Lower lobe of right lung (tissue), 2 donors: ENCODE measurements at regions not wholly inside any gene's neighbourhood (a gene's known extent, or its start where the extent isn't known, plus 50 kb on each side); places are given as distances from the start of the nearest gene placed in this dataset.
A peak's percentile ranks its signal among the peaks of the same experiment; 100 is the strongest.

Source experiments
- ATAC-seq, 2 donors: fragments of 200-7000 bp; cut with Tn5 transposase; one replicate each; pipeline ENCODE4 v1.9.1; 2020 to 2022; ENCODE audit warnings: mild to moderate bottlenecking in 2 of 2, moderate library complexity in 2 of 2
- DNase-seq: peaks from one replicate; pipeline ENCODE4 v3.0.0-alpha.2; 2020
- H3K27ac ChIP-seq: fragments of 200-600 bp; one replicate; pipeline ENCODE4 v1.8.0; 2022
- H3K27me3 ChIP-seq: fragments of 200-600 bp; one replicate; pipeline ENCODE4 v1.8.0; 2022; ENCODE audit warnings: low read depth
- H3K36me3 ChIP-seq: fragments of 200-600 bp; one replicate; pipeline ENCODE4 v1.8.0; 2022; ENCODE audit warnings: mild to moderate bottlenecking
- H3K4me1 ChIP-seq: fragments of 200-600 bp; one replicate; pipeline ENCODE4 v1.8.0; 2022
- H3K4me3 ChIP-seq: fragments of 200-600 bp; one replicate; pipeline ENCODE4 v1.8.0; 2022; ENCODE audit warnings: mild to moderate bottlenecking
- H3K9me3 ChIP-seq: fragments of 200-600 bp; one replicate; pipeline ENCODE4 v1.8.0; 2022
- intact Hi-C: fragments of 100-400 bp; cut with DNase I; formaldehyde crosslinking; loops from one replicate; pipeline ENCODE4 v1.11.0; 2022
- TF ChIP-seq, protein P1 (sequence below): fragments of 200-600 bp; IDR thresholded peaks from one replicate; pipeline ENCODE4 v1.8.0; 2022; ENCODE audit warnings: antibody characterized with exemption, mild to moderate bottlenecking
- donor health status: DM: no; HTN: yes; CAD: no; lungs with severe emphysema.

DNA sequence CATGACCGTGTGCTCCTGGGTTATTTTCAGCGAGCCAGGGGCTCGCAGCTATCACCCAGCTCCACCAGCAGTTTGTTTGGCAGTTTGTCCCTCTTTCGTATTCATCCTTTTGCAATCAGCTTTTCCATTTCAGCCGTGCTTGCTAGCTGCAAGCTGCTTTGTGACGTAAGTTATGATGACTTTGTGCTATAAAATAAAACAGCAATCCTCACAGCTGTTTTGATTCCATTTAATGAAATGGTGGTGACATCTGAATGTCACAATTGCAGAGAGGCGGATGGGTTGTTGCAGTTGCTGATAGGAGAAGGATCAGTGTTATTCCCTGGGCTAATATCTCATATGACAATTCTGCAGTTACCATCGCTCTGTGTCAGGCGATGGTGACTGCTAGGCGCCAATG lies 251.7 kb downstream of the SNX10 start:
- DNase-seq (no peak), ATAC-seq (no peak)
- H3K4me3 ChIP-seq, result no peak overlapping the region
- no peaks in the 10 kb centered on the region for H3K36me3 ChIP-seq
- TF ChIP-seq, protein P1, sequence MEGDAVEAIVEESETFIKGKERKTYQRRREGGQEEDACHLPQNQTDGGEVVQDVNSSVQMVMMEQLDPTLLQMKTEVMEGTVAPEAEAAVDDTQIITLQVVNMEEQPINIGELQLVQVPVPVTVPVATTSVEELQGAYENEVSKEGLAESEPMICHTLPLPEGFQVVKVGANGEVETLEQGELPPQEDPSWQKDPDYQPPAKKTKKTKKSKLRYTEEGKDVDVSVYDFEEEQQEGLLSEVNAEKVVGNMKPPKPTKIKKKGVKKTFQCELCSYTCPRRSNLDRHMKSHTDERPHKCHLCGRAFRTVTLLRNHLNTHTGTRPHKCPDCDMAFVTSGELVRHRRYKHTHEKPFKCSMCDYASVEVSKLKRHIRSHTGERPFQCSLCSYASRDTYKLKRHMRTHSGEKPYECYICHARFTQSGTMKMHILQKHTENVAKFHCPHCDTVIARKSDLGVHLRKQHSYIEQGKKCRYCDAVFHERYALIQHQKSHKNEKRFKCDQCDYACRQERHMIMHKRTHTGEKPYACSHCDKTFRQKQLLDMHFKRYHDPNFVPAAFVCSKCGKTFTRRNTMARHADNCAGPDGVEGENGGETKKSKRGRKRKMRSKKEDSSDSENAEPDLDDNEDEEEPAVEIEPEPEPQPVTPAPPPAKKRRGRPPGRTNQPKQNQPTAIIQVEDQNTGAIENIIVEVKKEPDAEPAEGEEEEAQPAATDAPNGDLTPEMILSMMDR, result no peak
- H3K27ac ChIP-seq, result no peak overlapping the region
- H3K9me3 ChIP-seq, result no peaks in the 10 kb centered on the region
- no peaks in the 10 kb centered on the region for H3K27me3 ChIP-seq
- intact Hi-C loops, result no loop called here
- no peaks in the 10 kb centered on the region for H3K4me1 ChIP-seq

DNA sequence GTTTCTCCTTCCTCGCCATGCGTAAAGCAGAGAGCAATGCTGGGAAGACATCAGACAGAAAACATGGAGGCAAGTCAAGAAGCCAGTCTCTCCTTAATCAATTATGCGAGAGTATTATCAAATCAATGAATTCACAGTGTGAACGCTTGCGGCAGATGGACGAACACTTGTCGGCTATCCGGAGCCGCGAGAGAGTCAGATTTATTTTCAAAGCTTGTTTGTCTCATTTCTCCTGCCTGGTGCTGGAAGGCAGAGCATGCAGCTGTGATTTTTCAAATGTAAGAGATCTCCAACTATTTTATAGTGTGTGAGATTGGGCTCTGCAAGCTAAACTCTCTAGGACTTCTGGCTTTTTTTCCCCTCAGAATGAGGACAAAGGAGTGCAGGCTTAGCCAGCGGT lies 252.3 kb downstream of the SNX10 start:
- Histone ChIP-seq H3K27ac (no peak overlapping the region), H3K36me3 (no peaks in the 10 kb centered on the region), H3K27me3 (no peaks in the 10 kb centered on the region), H3K9me3 (no peaks in the 10 kb centered on the region), H3K4me1 (no peaks in the 10 kb centered on the region), H3K4me3 (no peak overlapping the region)
- intact Hi-C loops, result no loop called here
- ATAC-seq (no peak), DNase-seq (no peak)
- TF ChIP-seq, protein P1, result no peak

- Histone ChIP-seq H3K4me3 (no peak overlapping the region), H3K9me3 (no peaks in the 10 kb centered on the region), H3K36me3 (no peaks in the 10 kb centered on the region), H3K4me1 (no peaks in the 10 kb centered on the region), H3K27ac (no peak overlapping the region), H3K27me3 (no peaks in the 10 kb centered on the region)
- intact Hi-C loops, result no loop called here
- DNase-seq (no peak), ATAC-seq (no peak)
- TF ChIP-seq, protein P1, result no peak
These were observed 254.9 kb downstream of the SNX10 start for GRCh38 chr7:26546508-26547053.

GRCh38 chr7:26547156-26547555 lies 255.5 kb downstream of the SNX10 start:
- H3K4me3 ChIP-seq, result no peak overlapping the region
- TF ChIP-seq, protein P1, result no peak
- H3K4me1 ChIP-seq, result no peaks in the 10 kb centered on the region
- H3K27ac ChIP-seq, result no peak overlapping the region
- no peaks in the 10 kb centered on the region for H3K36me3 ChIP-seq
- ATAC-seq (no peak), DNase-seq (no peak)
- no peaks in the 10 kb centered on the region for H3K27me3 ChIP-seq
- H3K9me3 ChIP-seq, result no peaks in the 10 kb centered on the region
- intact Hi-C loops, result no loop called here

DNA sequence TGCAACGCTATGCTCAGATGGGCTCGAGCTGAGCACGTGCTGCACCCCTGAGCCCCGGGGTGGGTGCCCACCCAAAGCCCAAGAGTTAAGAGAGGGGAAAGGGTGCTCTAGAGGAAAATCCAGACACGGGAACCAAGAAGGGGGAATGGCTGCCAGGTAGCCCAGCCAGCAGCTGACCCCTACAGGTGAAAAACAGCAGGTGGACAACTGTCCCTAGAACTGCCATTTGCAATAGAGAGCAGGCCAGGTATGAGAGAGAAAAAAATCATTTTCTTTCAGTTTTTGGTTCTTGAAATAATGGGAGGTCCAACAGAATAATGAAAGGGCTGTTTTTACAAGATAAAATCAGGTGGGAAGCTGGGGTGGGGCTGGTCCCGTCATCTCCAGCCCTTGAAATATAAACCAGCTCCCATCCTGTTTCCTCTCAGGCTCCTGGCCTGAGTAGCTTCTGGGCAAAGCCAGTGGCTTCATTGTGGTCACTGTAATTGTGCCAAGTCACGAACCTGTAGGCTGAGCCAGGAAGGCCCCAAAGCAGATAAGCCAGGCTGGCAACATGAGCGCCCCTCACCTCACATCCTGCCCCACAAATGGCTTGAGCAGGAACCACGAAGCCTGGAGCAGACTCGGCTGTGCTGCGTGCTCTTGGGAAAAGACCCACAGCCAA lies 257.8 kb downstream of the SNX10 start:
- Histone ChIP-seq H3K36me3 (no peaks in the 10 kb centered on the region), H3K9me3 (no peaks in the 10 kb centered on the region), H3K27me3 (no peaks in the 10 kb centered on the region), H3K4me3 (no peak overlapping the region), H3K4me1 (no peaks in the 10 kb centered on the region), H3K27ac (peak overlapping the region; percentile 50)
- intact Hi-C loops, result no loop called here
- ATAC-seq (peak; percentile 41 to 57), DNase-seq (no peak)
- TF ChIP-seq, protein P1, result no peak
